ENCODE measurements at regions not wholly inside any gene's neighbourhood (a gene's known extent, or its start where the extent isn't known, plus 50 kb on each side); places are given as distances from the start of the nearest gene placed in this dataset.
A peak's percentile ranks its signal among the peaks of the same experiment; 100 is the strongest.

DNA sequence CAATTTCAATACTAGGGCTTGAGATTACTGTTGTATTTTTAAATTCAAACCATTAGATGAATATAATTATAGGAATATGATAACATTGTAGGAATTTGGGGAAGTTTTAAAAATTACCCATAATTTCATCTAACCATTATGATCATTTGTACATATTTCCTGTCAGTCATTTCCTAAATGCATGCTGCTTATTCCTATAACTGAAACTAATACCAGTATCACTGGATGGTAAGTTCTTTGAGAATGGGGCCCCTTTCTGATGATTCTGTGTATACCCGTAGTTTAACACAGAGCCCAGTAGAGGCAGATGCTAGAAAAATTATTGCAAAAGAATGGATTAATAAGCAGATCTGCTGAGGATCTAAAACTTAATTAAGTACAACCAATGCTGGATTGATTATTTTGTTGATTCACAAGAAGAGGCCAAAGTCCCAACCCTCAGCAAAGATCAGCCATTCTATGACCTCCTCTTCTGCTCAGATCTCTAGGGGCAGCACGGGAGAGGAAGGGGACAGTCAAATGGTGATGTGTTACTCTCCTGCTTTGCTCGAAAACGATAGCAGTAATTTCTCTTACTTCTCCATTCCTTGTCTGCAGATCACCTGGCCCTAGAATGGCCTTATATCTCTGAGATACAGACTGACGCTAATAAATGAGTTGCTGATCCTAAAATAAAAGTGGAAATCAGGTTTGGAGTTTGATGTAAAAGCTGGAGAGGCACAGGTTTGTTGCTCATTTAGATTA is 69.5 kb upstream of the PELI1 start:
- Mint-ChIP-seq H3K4me1 (peaks cover 49% of the 10 kb centered on the region), H3K4me3 (peak overlapping the region; percentile 74)

DNA sequence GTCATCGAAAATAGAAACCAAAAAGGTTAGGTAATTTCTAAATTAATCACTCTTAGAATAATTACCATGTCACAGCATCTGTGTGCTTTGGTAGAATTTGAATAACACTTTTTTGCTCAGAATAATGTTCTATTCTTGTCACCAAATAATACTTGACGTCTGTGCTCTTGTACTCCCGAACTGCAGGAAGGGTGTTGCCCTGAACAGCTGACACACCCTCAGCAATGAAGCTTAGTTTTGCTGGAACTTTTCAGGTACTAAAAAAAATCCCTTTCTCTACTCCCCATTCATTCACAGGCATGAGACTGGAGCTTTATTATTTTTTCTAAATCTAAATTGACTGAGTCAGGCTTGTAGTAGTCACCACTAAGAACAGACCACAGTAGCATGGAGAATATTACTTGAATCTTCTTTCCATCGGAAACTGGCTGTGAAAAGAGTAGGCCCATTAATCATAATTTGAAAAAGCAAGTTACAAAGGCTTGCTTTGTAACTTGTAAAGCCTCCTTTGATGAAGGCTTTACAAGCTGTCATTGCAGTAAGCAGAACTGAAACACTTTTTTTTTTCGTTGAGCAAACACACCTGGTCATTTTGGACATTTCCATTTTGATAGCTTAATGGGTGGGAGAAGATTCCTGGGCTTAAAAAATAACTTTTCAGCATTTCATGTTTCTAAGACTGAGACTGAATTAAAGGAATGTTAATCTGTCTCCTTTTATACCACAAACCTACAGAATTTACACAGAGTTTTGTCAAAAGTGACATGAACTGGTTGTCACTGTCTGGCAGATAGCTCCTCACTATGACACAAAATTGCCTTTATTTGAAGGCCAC is 70.3 kb upstream of the PELI1 start:
- Mint-ChIP-seq H3K36me3 (ENCODE audit: low read depth) (no peaks in the 10 kb centered on the region), H3K27me3 (no peaks in the 10 kb centered on the region), H3K4me3 (peak overlapping the region; percentile 74), H3K27ac (peak overlapping the region; percentile 97), H3K9me3 (no peaks in the 10 kb centered on the region), H3K4me1 (peaks cover 41% of the 10 kb centered on the region)
- intact Hi-C loops (cut with micrococcal nuclease): loop anchor here (1.0 to 5.0 kb wide), 13 partner anchors 9 to 773 kb away; partner anchors contain the start of genes AFTPH and SLC1A4
- DNase-seq: peak; percentile 80

More for the DNA sequence above, 69.5 kb upstream of the PELI1 start:
- Mint-ChIP-seq H3K9me3 (no peaks in the 10 kb centered on the region), H3K27me3 (no peaks in the 10 kb centered on the region), H3K27ac (peak overlapping the region; percentile 97), H3K36me3 (ENCODE audit: low read depth) (no peaks in the 10 kb centered on the region)
- peak; percentile 70 for DNase-seq
- intact Hi-C loops (cut with micrococcal nuclease): loop anchor here (1.0 to 5.0 kb wide), 13 partner anchors 9 to 774 kb away; partner anchors contain the start of genes AFTPH and SLC1A4

DNA sequence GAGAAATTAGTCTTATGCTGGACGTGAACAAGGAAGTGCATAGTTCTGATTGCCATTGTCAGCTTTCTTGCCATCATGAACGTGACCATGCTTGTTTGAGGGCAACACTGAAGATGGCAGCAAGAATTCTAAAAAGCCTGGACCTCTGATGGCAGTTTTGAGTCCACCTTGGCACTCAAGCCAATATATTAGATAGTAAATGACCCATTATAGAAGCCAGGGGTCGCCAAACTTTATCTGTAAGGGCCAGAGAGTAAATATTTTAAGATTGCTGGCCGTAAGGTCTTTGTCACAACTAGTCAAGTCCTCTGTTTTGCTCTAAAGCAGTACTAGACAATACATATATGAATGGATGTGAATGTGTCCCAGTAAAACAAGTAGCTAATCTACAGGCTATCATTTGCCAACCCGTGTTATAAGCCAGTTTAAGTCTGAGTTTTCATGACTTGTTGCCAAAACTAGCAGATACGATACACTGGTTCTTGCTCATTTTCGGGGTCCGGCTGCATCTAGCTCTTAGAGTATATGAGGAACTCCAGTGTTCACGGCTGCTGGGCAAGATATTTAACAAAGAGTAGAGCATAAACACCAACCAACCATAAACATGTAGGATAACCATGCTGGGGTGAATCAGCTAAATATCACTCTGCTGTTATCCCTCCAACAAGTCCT is 73.1 kb upstream of the PELI1 start:
- H3K4me1 Mint-ChIP-seq: peaks cover 32% of the 10 kb centered on the region
- no peak for DNase-seq
- H3K9me3 Mint-ChIP-seq: no peaks in the 10 kb centered on the region
- no peaks in the 10 kb centered on the region for H3K36me3 Mint-ChIP-seq (ENCODE audit: low read depth)
- H3K27ac Mint-ChIP-seq: no peak overlapping the region
- intact Hi-C loops (cut with micrococcal nuclease): no loop called here
- H3K27me3 Mint-ChIP-seq: no peaks in the 10 kb centered on the region
- no peak overlapping the region for H3K4me3 Mint-ChIP-seq

DNA sequence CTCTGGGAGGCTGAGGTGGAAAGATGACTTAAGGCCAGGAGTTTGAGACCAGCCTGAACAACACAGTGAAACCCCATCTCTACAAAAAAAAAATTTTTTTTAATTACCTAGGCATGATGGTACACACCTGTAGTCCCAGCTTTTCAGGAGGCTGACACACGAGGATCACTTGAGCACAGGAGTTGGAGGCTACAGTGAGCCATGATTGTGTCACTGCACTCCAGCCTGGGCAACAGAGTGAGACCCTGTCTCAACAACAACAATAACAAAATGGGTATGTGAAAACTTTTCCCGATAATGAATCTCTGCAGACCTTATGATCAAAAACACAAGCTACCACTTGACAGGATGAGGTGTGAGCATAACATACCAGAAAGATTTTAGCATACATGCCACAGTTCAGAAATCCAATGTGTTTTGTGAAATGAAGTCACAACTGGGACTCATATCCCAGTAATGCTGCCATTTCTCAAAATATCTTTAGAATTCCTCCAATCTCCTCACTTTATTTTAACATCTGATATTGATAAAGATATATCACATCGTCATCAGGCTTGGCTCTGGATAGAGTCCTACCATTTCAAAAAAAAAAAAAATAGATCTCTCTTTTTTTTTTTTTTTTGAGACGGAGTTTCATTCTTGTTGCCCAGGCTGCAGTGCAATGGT is 74.0 kb upstream of the PELI1 start:
- peaks cover under 1% of the 10 kb centered on the region for H3K36me3 Mint-ChIP-seq (ENCODE audit: low read depth)
- H3K27ac Mint-ChIP-seq: no peak overlapping the region
- no peak for DNase-seq
- peaks cover 36% of the 10 kb centered on the region for H3K4me1 Mint-ChIP-seq
- no peaks in the 10 kb centered on the region for H3K27me3 Mint-ChIP-seq
- H3K9me3 Mint-ChIP-seq: no peaks in the 10 kb centered on the region
- no peak overlapping the region for H3K4me3 Mint-ChIP-seq
- intact Hi-C loops (cut with micrococcal nuclease): no loop called here

DNA sequence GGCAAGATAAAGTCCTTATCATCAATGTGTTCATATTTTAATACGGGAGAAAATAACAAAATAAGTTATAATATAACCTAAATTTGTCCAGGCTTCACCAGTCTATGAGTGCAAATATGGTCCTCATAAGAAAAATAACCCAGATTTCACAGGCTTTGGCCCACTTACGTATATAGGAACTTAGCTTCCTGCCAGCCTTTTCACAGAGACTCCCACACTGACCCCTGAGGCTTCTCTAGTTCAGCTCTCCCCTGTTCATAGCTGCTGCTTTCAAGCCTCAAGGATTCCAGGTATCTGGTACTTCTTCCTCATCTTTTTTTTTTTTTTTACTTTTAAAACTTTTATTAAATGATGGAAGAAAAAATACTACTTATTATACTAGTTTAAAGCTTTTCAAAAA is 74.9 kb upstream of the PELI1 start:
- H3K27me3 Mint-ChIP-seq: no peaks in the 10 kb centered on the region
- H3K9me3 Mint-ChIP-seq: no peaks in the 10 kb centered on the region
- intact Hi-C loops (cut with micrococcal nuclease): no loop called here
- DNase-seq: no peak
- peaks cover 2% of the 10 kb centered on the region for H3K36me3 Mint-ChIP-seq (ENCODE audit: low read depth)
- peaks cover 36% of the 10 kb centered on the region for H3K4me1 Mint-ChIP-seq
- H3K4me3 Mint-ChIP-seq: no peak overlapping the region
- H3K27ac Mint-ChIP-seq: no peak overlapping the region

DNA sequence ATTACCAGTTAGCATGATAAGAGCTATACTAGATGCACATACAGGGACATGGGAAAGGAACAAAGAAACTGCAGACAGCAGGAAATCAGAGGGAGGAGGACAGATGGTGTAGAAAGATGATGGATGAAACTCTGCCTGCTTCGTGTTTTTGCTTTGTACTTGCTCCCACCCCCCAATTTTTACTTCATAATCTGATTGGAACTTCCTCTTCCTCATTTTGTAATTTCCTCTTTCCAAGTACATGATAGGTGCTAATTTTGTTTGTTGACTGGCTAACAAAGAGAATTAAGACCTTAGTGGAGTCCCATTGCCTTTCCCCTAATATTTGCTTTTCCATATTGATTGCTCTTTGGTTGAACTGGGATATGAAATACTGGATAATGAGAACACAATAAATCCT is 76.0 kb upstream of the PELI1 start:
- Mint-ChIP-seq H3K4me1 (peaks cover 32% of the 10 kb centered on the region), H3K27me3 (no peaks in the 10 kb centered on the region), H3K36me3 (ENCODE audit: low read depth) (peaks cover 2% of the 10 kb centered on the region), H3K27ac (no peak overlapping the region), H3K9me3 (no peaks in the 10 kb centered on the region), H3K4me3 (no peak overlapping the region)
- intact Hi-C loops (cut with micrococcal nuclease): no loop called here
- DNase-seq: no peak

DNA sequence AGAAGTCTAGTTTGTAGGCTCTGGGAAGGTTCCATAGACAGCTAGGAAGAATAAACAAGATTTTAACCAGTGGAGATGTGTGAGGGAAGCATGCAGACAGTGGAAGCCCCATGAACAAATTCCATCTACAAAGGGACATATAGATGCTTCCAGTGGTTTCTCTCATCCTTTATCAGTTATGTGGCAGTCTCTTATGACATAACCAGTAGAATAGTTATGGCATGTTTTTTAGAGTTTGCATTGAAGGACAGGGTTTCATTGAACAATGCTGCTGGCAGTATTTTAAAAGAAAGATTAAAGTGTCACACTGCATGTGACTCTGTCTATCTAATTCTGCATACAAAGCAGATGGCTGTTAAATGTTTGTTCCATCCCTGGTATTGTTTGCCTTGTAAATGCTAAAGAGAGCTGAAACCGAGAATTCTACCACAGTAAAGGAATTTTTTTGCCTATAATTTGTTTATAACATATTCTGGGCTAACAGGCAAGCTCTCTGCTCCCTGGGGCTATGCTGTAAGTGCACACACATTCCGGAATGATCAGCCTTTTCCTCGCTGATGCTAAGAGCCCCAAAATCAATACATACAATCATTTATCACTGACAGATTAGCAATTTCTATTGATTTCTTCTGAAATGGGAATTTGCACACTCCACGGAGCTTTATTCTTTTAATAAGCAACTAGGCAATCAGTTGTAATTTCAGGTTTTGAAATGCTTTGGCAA is 76.8 kb upstream of the PELI1 start:
- no peak overlapping the region for H3K27ac Mint-ChIP-seq
- no peak for DNase-seq
- H3K36me3 Mint-ChIP-seq (ENCODE audit: low read depth): peaks cover 2% of the 10 kb centered on the region
- H3K4me1 Mint-ChIP-seq: peaks cover 36% of the 10 kb centered on the region
- intact Hi-C loops (cut with micrococcal nuclease): no loop called here
- no peak overlapping the region for H3K4me3 Mint-ChIP-seq
- no peaks in the 10 kb centered on the region for H3K27me3 Mint-ChIP-seq
- H3K9me3 Mint-ChIP-seq: no peaks in the 10 kb centered on the region

DNA sequence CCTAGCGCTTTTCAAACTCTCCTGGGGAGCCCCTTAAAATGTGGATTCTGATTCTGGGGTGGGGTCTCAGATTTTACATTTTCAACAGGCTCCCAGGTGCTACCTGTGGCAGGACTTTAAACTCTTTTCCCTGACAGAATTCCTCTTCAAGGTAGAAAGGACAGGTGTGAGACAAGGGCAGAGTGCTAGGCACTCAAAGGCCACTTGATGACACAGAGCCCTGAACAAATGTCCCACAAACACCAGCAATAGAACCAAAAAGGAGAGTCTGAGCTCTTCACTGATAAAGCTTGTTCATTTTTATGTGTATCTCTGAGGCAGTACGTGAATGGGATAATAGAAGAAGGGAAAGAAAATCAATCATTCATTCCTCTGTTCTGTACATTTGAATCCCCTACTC is 77.7 kb upstream of the PELI1 start:
- Mint-ChIP-seq H3K4me3 (no peak overlapping the region), H3K36me3 (ENCODE audit: low read depth) (peaks cover 2% of the 10 kb centered on the region), H3K27me3 (no peaks in the 10 kb centered on the region), H3K9me3 (no peaks in the 10 kb centered on the region), H3K27ac (no peak overlapping the region), H3K4me1 (peaks cover 33% of the 10 kb centered on the region)
- no peak for DNase-seq
- intact Hi-C loops (cut with micrococcal nuclease): no loop called here

DNA sequence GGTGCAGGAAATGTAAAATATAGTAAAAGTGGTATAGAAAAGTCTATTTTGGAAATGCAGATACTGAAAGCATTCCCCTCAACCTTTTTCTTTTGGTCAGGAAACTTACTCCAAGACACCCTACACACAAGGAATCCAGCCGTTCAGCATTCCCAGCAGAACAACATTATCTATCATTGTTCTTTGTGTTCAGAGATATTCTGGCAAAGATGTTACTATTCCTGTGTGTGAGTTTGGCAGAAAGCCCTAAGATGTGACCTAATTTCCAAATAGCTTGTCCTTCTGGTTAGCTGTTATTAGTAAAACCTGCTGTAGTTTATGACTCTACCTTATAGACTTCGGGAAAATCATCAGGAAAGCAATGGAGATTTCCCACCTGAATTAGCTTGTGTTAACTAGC is 78.1 kb upstream of the PELI1 start:
- Mint-ChIP-seq H3K4me3 (peak overlapping the region; percentile 63), H3K36me3 (ENCODE audit: low read depth) (peaks cover 2% of the 10 kb centered on the region), H3K27me3 (no peaks in the 10 kb centered on the region), H3K9me3 (no peaks in the 10 kb centered on the region), H3K4me1 (peaks cover 33% of the 10 kb centered on the region), H3K27ac (peak overlapping the region; percentile 87)
- DNase-seq: no peak
- intact Hi-C loops (cut with micrococcal nuclease): no loop called here

DNA sequence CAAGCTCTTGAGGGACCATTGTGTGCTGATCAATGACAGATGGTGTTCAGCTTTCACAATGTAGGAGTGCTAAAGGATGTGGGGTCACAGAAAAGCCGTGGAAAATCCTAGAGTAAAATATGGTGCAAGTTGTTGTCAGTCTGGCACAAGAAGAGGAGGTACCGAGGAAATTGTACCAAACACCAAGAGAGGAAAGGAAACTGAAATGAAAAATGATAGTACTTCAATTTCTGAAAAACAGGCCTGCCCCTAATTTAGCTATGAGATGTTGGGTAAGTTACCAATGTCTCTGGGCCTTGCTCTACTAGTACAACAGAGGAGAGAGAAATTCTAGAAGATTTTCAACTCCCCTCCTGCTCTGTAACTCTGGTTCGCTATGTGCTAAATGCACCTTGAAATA is 78.8 kb upstream of the PELI1 start:
- Mint-ChIP-seq H3K36me3 (ENCODE audit: low read depth) (peaks cover 2% of the 10 kb centered on the region), H3K27me3 (no peaks in the 10 kb centered on the region), H3K4me1 (peaks cover 39% of the 10 kb centered on the region), H3K27ac (peak overlapping the region; percentile 87), H3K4me3 (peak overlapping the region; percentile 63), H3K9me3 (no peaks in the 10 kb centered on the region)
- intact Hi-C loops (cut with micrococcal nuclease): loop anchor here (1.0 kb wide), 1 partner anchor 8 kb away; no protein-coding TSS in a partner anchor
- DNase-seq: no peak

DNA sequence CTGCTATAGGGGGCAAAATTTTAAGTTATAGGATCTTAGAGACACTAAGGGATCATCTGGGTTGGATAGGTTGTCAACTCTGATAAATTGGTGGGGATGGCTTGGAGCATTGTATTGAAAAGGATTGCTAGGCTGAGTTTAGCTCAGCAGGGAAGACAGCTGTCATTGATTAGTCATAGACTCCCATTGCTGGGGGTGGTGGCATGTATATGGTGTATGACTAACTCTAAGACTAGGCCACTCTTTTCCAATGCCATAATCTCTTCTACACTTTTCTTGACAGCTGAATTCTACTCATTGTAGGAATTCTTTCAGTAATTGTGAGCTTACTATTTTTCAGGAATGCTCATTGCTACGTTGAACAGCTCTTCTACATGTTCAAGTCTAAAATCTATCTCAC is 81.3 kb upstream of the PELI1 start:
- H3K27ac Mint-ChIP-seq: no peak overlapping the region
- H3K27me3 Mint-ChIP-seq: peaks cover 3% of the 10 kb centered on the region
- H3K36me3 Mint-ChIP-seq (ENCODE audit: low read depth): peaks cover 2% of the 10 kb centered on the region
- no peak for DNase-seq
- H3K4me1 Mint-ChIP-seq: peaks cover 43% of the 10 kb centered on the region
- intact Hi-C loops (cut with micrococcal nuclease): no loop called here
- H3K9me3 Mint-ChIP-seq: peaks cover 4% of the 10 kb centered on the region
- H3K4me3 Mint-ChIP-seq: no peak overlapping the region

DNA sequence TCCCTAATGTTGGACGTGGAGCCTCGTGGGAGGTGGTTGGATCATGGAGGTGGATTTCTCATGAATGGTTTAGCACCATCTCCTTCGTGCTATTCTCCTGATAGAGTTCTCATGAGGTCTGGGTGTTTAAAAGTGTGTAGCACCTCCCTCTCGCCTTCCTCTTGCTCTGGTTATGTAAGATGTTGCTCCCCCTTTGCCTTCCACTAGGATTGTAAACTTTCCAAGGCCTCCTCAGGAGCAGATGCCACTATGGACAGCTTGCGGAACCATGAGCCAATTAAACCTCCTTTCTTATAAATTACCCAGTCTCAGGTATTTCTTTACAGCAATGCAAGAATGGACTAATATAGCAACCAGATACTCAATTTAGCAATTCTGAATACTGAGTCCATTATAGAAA is 82.4 kb upstream of the PELI1 start:
- Mint-ChIP-seq H3K4me1 (peaks cover 40% of the 10 kb centered on the region), H3K9me3 (peaks cover 4% of the 10 kb centered on the region), H3K4me3 (no peak overlapping the region), H3K27ac (no peak overlapping the region), H3K27me3 (peaks cover 6% of the 10 kb centered on the region), H3K36me3 (ENCODE audit: low read depth) (peaks cover 2% of the 10 kb centered on the region)
- intact Hi-C loops (cut with micrococcal nuclease): no loop called here
- DNase-seq: no peak

DNA sequence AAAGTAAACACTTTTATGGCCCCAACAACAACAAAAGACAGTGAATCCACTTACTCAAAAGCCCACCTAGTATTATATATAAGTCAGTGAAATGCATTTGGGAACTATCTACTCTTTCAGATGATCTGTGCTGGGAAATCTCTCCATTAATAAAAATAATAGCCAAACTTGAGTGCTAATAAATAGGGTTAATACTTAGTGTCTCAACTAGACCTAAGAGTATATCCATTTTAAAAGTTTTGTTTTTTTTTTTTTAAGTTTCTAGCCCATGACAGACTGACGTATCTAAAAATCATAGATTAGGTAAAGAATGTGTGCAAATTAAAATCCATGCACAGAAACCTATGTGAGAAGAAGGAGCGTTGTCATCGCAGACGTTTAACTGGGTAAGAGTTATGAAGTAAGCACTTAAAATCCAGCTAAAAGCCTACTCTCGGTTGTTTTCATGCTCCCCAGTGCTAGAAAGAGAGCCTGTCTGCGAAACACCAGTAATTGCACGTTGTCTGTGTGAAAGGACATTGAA is 83.4 kb upstream of the PELI1 start:
- peaks cover 35% of the 10 kb centered on the region for H3K4me1 Mint-ChIP-seq
- H3K4me3 Mint-ChIP-seq: peak overlapping the region; percentile 88
- H3K27ac Mint-ChIP-seq: peak overlapping the region; percentile 85
- H3K27me3 Mint-ChIP-seq: peaks cover 6% of the 10 kb centered on the region
- peaks cover 4% of the 10 kb centered on the region for H3K9me3 Mint-ChIP-seq
- H3K36me3 Mint-ChIP-seq (ENCODE audit: low read depth): peaks cover 2% of the 10 kb centered on the region
- no peak for DNase-seq
- intact Hi-C loops (cut with micrococcal nuclease): loop anchor here (1.0 kb wide), 1 partner anchor 13 kb away; no protein-coding TSS in a partner anchor

All from activated CD4-positive, alpha-beta T cell treated with anti-CD3 and anti-CD28 coated beads, Interleukin-2, amount 10 ng/mL, durations not matched to agents 24 days and 14 days (primary cell).